WTC11 (cell line): ENCODE measurements at regions not wholly inside any gene's neighbourhood (a gene's known extent, or its start where the extent isn't known, plus 50 kb on each side); places are given as distances from the start of the nearest gene placed in this dataset.

Experiments used
- ATAC-seq: fragments of 200-7000 bp; cut with Tn5 transposase; 2 replicates; pipeline ENCODE4 v1.10.0; 2021; ENCODE audit warnings: mild to moderate bottlenecking, moderate library complexity
- CTCF ChIA-PET: fragments of 300-600 bp; sonication (Branson Sonifier 250); formaldehyde crosslinking; loops from one replicate; lab custom pipeline; 2021; ENCODE audit warnings: antibody characterized with exemption; lab: Charles Lee
- POLR2A ChIA-PET: fragments of 350-600 bp; sonication (Branson Sonifier 250); formaldehyde crosslinking; loops from one replicate; lab custom pipeline; 2021; ENCODE audit warnings: antibody characterized with exemption; lab: Charles Lee
- DNase-seq: peaks from one replicate; pipeline ENCODE4 v3.0.0; 2021; ENCODE audit warnings: low spot score
- H3K27ac Mint-ChIP-seq: 2 replicates; pipeline ENCODE4 v1.8.0; 2021; ENCODE audit warnings: mixed read lengths
- H3K27me3 Mint-ChIP-seq: 2 replicates; pipeline ENCODE4 v1.8.0; 2021; ENCODE audit warnings: low read depth, mild to moderate bottlenecking, moderate library complexity, mixed read lengths
- H3K36me3 Mint-ChIP-seq: 2 replicates; pipeline ENCODE4 v1.8.0; 2021; ENCODE audit warnings: mixed read lengths
- H3K4me1 Mint-ChIP-seq: 2 replicates; pipeline ENCODE4 v1.8.0; 2022; ENCODE audit warnings: mixed read lengths
- H3K4me3 Mint-ChIP-seq: 2 replicates; pipeline ENCODE4 v1.8.0; 2021; ENCODE audit warnings: mild to moderate bottlenecking, moderate library complexity, mixed read lengths
- H3K9me3 Mint-ChIP-seq: 2 replicates; pipeline ENCODE4 v1.8.0; 2021; ENCODE audit warnings: mixed read lengths
- AFF4 ChIP-seq: sonication (generic); formaldehyde crosslinking; IDR thresholded peaks from 2 replicates; pipeline ENCODE4 v1.8.1; 2023; ENCODE audit warnings: mild to moderate bottlenecking, missing genetic modification reagents, borderline replicate concordance
- AR ChIP-seq: fragments of 250-450 bp; sonication (Bioruptor Pico); IDR thresholded peaks from 2 replicates; pipeline ENCODE4 v1.9.0; 2021; ENCODE audit warnings: mild to moderate bottlenecking
- ARID4B ChIP-seq: sonication (generic); formaldehyde crosslinking; IDR thresholded peaks from 2 replicates; pipeline ENCODE4 v1.8.0; 2023; ENCODE audit warnings: missing genetic modification reagents, mild to moderate bottlenecking, borderline replicate concordance
- CREB1 ChIP-seq: sonication (generic); formaldehyde crosslinking; IDR thresholded peaks from 2 replicates; pipeline ENCODE4 v1.8.0; 2023; ENCODE audit warnings: mild to moderate bottlenecking, missing genetic modification reagents
- ELF4 ChIP-seq: sonication (generic); formaldehyde crosslinking; IDR thresholded peaks from 2 replicates; pipeline ENCODE4 v1.8.1; 2022; ENCODE audit warnings: low read depth, mild to moderate bottlenecking, moderate library complexity, missing genetic modification reagents
- ETV6 ChIP-seq: sonication (generic); formaldehyde crosslinking; IDR thresholded peaks from 2 replicates; pipeline ENCODE4 v1.8.1; 2022; ENCODE audit warnings: mild to moderate bottlenecking, missing genetic modification reagents
- NFATC4 ChIP-seq: fragments of 250-450 bp; sonication (Bioruptor Pico); IDR thresholded peaks from 2 replicates; pipeline ENCODE4 v1.9.0; 2021; ENCODE audit warnings: mild to moderate bottlenecking
- NR1H2 ChIP-seq: sonication (generic); formaldehyde crosslinking; IDR thresholded peaks from 2 replicates; pipeline ENCODE4 v1.9.0; 2021; ENCODE audit warnings: mild to moderate bottlenecking, moderate library complexity, missing genetic modification reagents
- SMAD4 ChIP-seq: sonication (generic); formaldehyde crosslinking; IDR thresholded peaks from 2 replicates; pipeline ENCODE4 v1.8.0; 2022; ENCODE audit warnings: mild to moderate bottlenecking, missing genetic modification reagents
- SOX15 ChIP-seq: fragments of 250-450 bp; sonication (Bioruptor Pico); IDR thresholded peaks from 2 replicates; pipeline ENCODE4 v1.9.0; 2021; ENCODE audit warnings: mild to moderate bottlenecking
- TCF7 ChIP-seq: sonication (generic); formaldehyde crosslinking; IDR thresholded peaks from 2 replicates; pipeline ENCODE4 v1.8.0; 2022; ENCODE audit warnings: mild to moderate bottlenecking, low read depth, missing genetic modification reagents, moderate library complexity
- ZBTB21 ChIP-seq: sonication (generic); formaldehyde crosslinking; IDR thresholded peaks from 2 replicates; pipeline ENCODE4 v1.8.1; 2023; ENCODE audit warnings: mild to moderate bottlenecking, missing genetic modification reagents, borderline replicate concordance
- ZMAT4 ChIP-seq: fragments of 250-450 bp; sonication (Bioruptor Pico); IDR thresholded peaks from 2 replicates; pipeline ENCODE4 v1.9.0; 2021; ENCODE audit warnings: mild to moderate bottlenecking
- ZNF138 ChIP-seq: sonication (generic); formaldehyde crosslinking; conservative IDR thresholded peaks from 2 replicates; pipeline ENCODE4 v1.8.1; 2022; ENCODE audit warnings: mild to moderate bottlenecking, moderate library complexity, missing genetic modification reagents
- ZNF219 ChIP-seq: sonication (generic); formaldehyde crosslinking; IDR thresholded peaks from 2 replicates; pipeline ENCODE4 v1.8.0; 2023; ENCODE audit warnings: missing genetic modification reagents, mild to moderate bottlenecking, borderline replicate concordance
- ZNF232 ChIP-seq: sonication (generic); formaldehyde crosslinking; IDR thresholded peaks from 2 replicates; pipeline ENCODE4 v1.8.0; 2022; ENCODE audit warnings: mild to moderate bottlenecking, missing genetic modification reagents
- ZNF263 ChIP-seq: sonication (generic); formaldehyde crosslinking; IDR thresholded peaks from 2 replicates; pipeline ENCODE4 v1.8.1; 2022; ENCODE audit warnings: low read depth, mild to moderate bottlenecking, moderate library complexity, missing genetic modification reagents
- ZNF425 ChIP-seq: fragments of 250-450 bp; sonication (Bioruptor Pico); conservative IDR thresholded peaks from 2 replicates; pipeline ENCODE4 v1.9.0; 2021; ENCODE audit warnings: mild to moderate bottlenecking

GRCh38 chr2:226037526-226037925, 638.0 kb downstream of the NYAP2 start (continued):
- TF ChIP-seq AR (CRISPR knock-in tag), result no peak
- TF ChIP-seq ZNF138 (CRISPR knock-in tag), result no peak
- TF ChIP-seq SOX15 (CRISPR knock-in tag), result no peak
- no peak for TF ChIP-seq ZNF232 (CRISPR knock-in tag)
- TF ChIP-seq SMAD4 (CRISPR knock-in tag), result no peak
- no peak for TF ChIP-seq ZNF219 (CRISPR knock-in tag)
- TF ChIP-seq ARID4B (CRISPR knock-in tag), result no peak

GRCh38 chr2:226031647-226032501, 632.4 kb downstream of the NYAP2 start:
- Mint-ChIP-seq H3K4me1 (peaks cover 26% of the 10 kb centered on the region), H3K36me3 (no peaks in the 10 kb centered on the region), H3K27me3 (no peaks in the 10 kb centered on the region), H3K9me3 (peaks cover 7% of the 10 kb centered on the region; the same call in 1 of the 2 replicates), H3K27ac (peak overlapping the region; percentile 95), H3K4me3 (peak overlapping the region; percentile 83)
- ATAC-seq (peak; percentile 10), DNase-seq (no peak)
- POLR2A ChIA-PET, result interaction anchor here (0.6 to 2.0 kb wide), 3 partner anchors 11 to 1709 kb away, joined by 3 to 7 read pairs (median 3); partner anchors contain the start of gene IRS1
- CTCF ChIA-PET, result interaction anchor here (0.8 to 1.5 kb wide), 6 partner anchors 10 to 771 kb away, joined by 3 to 5 read pairs (median 3); no protein-coding TSS in a partner anchor
- TF ChIP-seq ELF4 (CRISPR knock-in tag) (no peak), CREB1 (no peak), TCF7 (CRISPR knock-in tag) (no peak), ZMAT4 (CRISPR knock-in tag) (no peak), ZNF263 (no peak), AFF4 (no peak), ZNF425 (no peak), ETV6 (CRISPR knock-in tag) (no peak), ZBTB21 (CRISPR knock-in tag) (no peak), AR (CRISPR knock-in tag) (no peak), NFATC4 (CRISPR knock-in tag) (no peak), NR1H2 (CRISPR knock-in tag) (no peak)
